ENCODE measurements at regions not wholly inside any gene's neighbourhood (a gene's known extent, or its start where the extent isn't known, plus 50 kb on each side); places are given as distances from the start of the nearest gene placed in this dataset.

DNA sequence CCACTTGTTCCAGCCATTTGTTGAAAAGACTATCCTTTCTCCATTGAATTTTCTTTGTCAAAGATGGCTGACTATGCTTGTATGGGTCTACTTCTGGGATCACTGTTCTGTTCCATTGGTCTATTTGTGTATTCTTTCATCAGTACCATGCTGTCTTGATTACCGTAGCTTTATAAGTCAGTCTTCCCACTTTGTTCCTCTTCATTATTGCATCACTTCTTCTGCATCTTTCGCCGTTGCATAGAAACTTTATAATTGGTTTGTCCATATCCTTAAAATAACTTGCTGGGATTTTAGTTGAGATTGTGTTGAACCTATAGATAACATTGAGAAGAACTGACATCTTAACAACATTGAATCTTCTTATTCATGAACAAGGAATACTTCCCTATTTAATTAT lies 598.8 kb downstream of the TBC1D22A start:
- TF ChIP-seq, protein P1, sequence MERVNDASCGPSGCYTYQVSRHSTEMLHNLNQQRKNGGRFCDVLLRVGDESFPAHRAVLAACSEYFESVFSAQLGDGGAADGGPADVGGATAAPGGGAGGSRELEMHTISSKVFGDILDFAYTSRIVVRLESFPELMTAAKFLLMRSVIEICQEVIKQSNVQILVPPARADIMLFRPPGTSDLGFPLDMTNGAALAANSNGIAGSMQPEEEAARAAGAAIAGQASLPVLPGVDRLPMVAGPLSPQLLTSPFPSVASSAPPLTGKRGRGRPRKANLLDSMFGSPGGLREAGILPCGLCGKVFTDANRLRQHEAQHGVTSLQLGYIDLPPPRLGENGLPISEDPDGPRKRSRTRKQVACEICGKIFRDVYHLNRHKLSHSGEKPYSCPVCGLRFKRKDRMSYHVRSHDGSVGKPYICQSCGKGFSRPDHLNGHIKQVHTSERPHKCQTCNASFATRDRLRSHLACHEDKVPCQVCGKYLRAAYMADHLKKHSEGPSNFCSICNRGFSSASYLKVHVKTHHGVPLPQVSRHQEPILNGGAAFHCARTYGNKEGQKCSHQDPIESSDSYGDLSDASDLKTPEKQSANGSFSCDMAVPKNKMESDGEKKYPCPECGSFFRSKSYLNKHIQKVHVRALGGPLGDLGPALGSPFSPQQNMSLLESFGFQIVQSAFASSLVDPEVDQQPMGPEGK (CRISPR knock-in tag; IDR thresholded peaks at IDR 0.05; ENCODE audit: borderline replicate concordance): no peak
- TF ChIP-seq, protein P2, sequence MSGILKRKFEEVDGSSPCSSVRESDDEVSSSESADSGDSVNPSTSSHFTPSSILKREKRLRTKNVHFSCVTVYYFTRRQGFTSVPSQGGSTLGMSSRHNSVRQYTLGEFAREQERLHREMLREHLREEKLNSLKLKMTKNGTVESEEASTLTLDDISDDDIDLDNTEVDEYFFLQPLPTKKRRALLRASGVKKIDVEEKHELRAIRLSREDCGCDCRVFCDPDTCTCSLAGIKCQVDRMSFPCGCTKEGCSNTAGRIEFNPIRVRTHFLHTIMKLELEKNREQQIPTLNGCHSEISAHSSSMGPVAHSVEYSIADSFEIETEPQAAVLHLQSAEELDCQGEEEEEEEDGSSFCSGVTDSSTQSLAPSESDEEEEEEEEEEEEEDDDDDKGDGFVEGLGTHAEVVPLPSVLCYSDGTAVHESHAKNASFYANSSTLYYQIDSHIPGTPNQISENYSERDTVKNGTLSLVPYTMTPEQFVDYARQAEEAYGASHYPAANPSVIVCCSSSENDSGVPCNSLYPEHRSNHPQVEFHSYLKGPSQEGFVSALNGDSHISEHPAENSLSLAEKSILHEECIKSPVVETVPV (CRISPR knock-in tag; IDR thresholded peaks at IDR 0.05): no peak
- TF ChIP-seq ZC3H10 (CRISPR knock-in tag; IDR thresholded peaks at IDR 0.05) (no peak), RARB (CRISPR knock-in tag; IDR thresholded peaks at IDR 0.05) (no peak), TOX (CRISPR knock-in tag; IDR thresholded peaks at IDR 0.05; ENCODE audit: borderline replicate concordance) (no peak)

All from SK-N-SH treated with all-trans-retinoic acid at 6 μM for 48 hours (cell line).